Natural killer cell (primary cell): ENCODE measurements at regions not wholly inside any gene's neighbourhood (a gene's known extent, or its start where the extent isn't known, plus 50 kb on each side); places are given as distances from the start of the nearest gene placed in this dataset.
"Not testable (repeated sequence)": the region's sequence is repeated elsewhere in the genome, so short reads cannot be mapped to it uniquely, and the experiment has no call there.

Experiments
- ATAC-seq, 3 donors: fragments of 150-1000 bp in 2 of 3; fragments of 200-7000 bp in 1 of 3; cut with Tn5 transposase; 1 replicate in 1 of 3; 2 replicates in 2 of 3; pipeline ENCODE4 v1.10.0; 2021; ENCODE audit warnings: mild to moderate bottlenecking in 2 of 3, moderate library complexity in 2 of 3
- DNase-seq, 2 donors: peaks; one replicate each; pipeline versions ENCODE4 v3.0.0 to v3.0.0-alpha.2; 2013 to 2021; ENCODE audit warnings: mixed read lengths in 1 of 2
- H3K27ac ChIP-seq: one replicate; pipeline ENCODE4 v1.5.1; 2013; ENCODE audit warnings: mild to moderate bottlenecking, low read length
- H3K27me3 ChIP-seq: one replicate; pipeline ENCODE4 v1.6.1; 2013; ENCODE audit warnings: low read length; ENCODE audit not compliant: control insufficient read depth, insufficient read depth
- H3K36me3 ChIP-seq: one replicate; pipeline ENCODE4 v1.6.1; 2013; ENCODE audit warnings: low read length; ENCODE audit not compliant: control insufficient read depth, insufficient read depth
- H3K4me1 ChIP-seq: one replicate; pipeline ENCODE4 v1.6.1; 2013; ENCODE audit warnings: low read length; ENCODE audit not compliant: control insufficient read depth, insufficient read depth
- H3K4me3 ChIP-seq: one replicate; pipeline ENCODE4 v1.5.1; 2013; ENCODE audit warnings: low read length
- H3K9me3 ChIP-seq: one replicate; pipeline ENCODE4 v1.6.1; 2013; ENCODE audit warnings: low read length; ENCODE audit not compliant: control insufficient read depth, insufficient read depth
- H3K27ac Mint-ChIP-seq, 2 donors: one replicate each; pipeline ENCODE4 v1.8.0; 2022; ENCODE audit warnings: mild to moderate bottlenecking in 2 of 2, mixed read lengths in 2 of 2, moderate library complexity in 1 of 2
- H3K27me3 Mint-ChIP-seq, 2 donors: one replicate each; pipeline ENCODE4 v1.8.0; 2022; ENCODE audit warnings: low read depth in 2 of 2, mixed read lengths in 2 of 2
- H3K36me3 Mint-ChIP-seq: one replicate; pipeline ENCODE4 v1.8.0; 2022; ENCODE audit warnings: mixed read lengths
- H3K4me1 Mint-ChIP-seq, 2 donors: one replicate each; pipeline ENCODE4 v1.8.0; 2022; ENCODE audit warnings: mixed read lengths in 2 of 2
- H3K4me3 Mint-ChIP-seq: one replicate; pipeline ENCODE4 v1.8.0; 2022; ENCODE audit warnings: mild to moderate bottlenecking, moderate library complexity, mixed read lengths
- H3K9me3 Mint-ChIP-seq, 2 donors: one replicate each; pipeline ENCODE4 v1.8.0; 2022; ENCODE audit warnings: mixed read lengths in 2 of 2
- WGBS: methylation state at CpG from one replicate; pipeline ENCODE4 v1.1.7; 2013; ENCODE audit warnings: missing lambda C conversion rate; ENCODE audit not compliant: insufficient coverage; 5-methylcytosine and 5-hydroxymethylcytosine counted together
- intact Hi-C: fragments of 100-400 bp; cut with micrococcal nuclease; formaldehyde crosslinking; loops from one replicate; pipeline ENCODE4 v1.14.2; 2022
- TF ChIP-seq, protein P1 (sequence below): fragments of 200-600 bp; IDR thresholded peaks from one replicate; pipeline ENCODE4 v1.8.0; 2022; ENCODE audit warnings: antibody characterized with exemption

DNA sequence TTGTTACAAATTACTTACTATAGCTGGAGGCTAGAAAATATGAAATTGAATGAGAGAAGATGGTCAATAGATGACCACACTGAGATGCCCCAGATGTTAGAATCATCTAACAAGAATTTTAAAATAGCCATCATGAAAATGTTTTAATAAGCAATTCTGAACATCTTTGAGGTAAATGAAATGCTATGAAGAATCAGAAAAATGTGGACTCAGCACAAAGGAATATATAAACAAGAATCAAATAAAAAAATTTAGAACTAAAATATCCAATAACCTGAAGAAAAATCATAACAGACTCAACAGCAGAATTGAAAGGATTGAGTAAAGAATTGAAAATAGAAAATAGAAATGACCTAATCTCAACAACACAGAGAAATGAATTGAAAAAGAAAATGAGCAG is 248.5 kb downstream of the PRDM9 start:
- H3K4me1 Mint-ChIP-seq = no peaks in the 10 kb centered on the region
- DNase-seq (no peak), ATAC-seq (no peak)
- TF ChIP-seq, protein P1, sequence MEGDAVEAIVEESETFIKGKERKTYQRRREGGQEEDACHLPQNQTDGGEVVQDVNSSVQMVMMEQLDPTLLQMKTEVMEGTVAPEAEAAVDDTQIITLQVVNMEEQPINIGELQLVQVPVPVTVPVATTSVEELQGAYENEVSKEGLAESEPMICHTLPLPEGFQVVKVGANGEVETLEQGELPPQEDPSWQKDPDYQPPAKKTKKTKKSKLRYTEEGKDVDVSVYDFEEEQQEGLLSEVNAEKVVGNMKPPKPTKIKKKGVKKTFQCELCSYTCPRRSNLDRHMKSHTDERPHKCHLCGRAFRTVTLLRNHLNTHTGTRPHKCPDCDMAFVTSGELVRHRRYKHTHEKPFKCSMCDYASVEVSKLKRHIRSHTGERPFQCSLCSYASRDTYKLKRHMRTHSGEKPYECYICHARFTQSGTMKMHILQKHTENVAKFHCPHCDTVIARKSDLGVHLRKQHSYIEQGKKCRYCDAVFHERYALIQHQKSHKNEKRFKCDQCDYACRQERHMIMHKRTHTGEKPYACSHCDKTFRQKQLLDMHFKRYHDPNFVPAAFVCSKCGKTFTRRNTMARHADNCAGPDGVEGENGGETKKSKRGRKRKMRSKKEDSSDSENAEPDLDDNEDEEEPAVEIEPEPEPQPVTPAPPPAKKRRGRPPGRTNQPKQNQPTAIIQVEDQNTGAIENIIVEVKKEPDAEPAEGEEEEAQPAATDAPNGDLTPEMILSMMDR = no peak
- H3K4me1 ChIP-seq = no peaks in the 10 kb centered on the region
- H3K4me3 ChIP-seq = no peak overlapping the region
- H3K27me3 ChIP-seq = no peaks in the 10 kb centered on the region
- no peak overlapping the region for H3K27ac Mint-ChIP-seq
- peaks cover 9 to 13% of the 10 kb centered on the region in 2 donors for H3K9me3 Mint-ChIP-seq
- intact Hi-C loops = no loop called here
- H3K27ac ChIP-seq = no peak overlapping the region
- H3K27me3 Mint-ChIP-seq = no peaks in the 10 kb centered on the region
- H3K4me3 Mint-ChIP-seq = no peak overlapping the region
- peaks cover 5% of the 10 kb centered on the region for H3K36me3 Mint-ChIP-seq
- H3K9me3 ChIP-seq = no peaks in the 10 kb centered on the region
- no peaks in the 10 kb centered on the region for H3K36me3 ChIP-seq

DNA sequence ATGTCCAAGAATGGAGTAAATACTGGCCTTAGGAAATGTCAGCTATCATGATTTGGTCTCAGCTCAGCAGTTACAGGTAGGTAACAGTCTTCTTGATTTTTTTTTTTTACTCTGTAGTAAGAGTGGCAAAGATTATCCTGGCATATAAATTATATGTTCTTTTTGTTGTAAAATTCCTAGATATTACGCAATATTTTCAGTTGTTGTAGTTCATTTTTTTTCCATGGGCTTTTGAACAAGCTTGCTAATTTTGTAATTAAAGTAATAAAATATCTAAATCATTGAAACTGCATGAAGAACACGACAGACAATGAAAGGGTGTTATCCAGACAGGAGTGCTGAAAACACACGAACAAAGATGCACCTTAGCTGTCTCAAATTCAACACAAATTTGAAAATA is 249.4 kb downstream of the PRDM9 start:
- H3K27me3 ChIP-seq = no peaks in the 10 kb centered on the region
- Mint-ChIP-seq H3K4me1 (no peaks in the 10 kb centered on the region), H3K36me3 (no peaks in the 10 kb centered on the region), H3K27me3 (no peaks in the 10 kb centered on the region), H3K27ac (no peak overlapping the region), H3K4me3 (no peak overlapping the region), H3K9me3 (peaks cover 5 to 8% of the 10 kb centered on the region in 2 donors)
- H3K4me3 ChIP-seq = no peak overlapping the region
- 73% methylated on average over 2 of the region's 3 CpGs for WGBS
- TF ChIP-seq, protein P1 = no peak
- H3K36me3 ChIP-seq = no peaks in the 10 kb centered on the region
- intact Hi-C loops = no loop called here
- ATAC-seq (no peak), DNase-seq (no peak)
- H3K27ac ChIP-seq = no peak overlapping the region
- no peaks in the 10 kb centered on the region for H3K4me1 ChIP-seq
- no peaks in the 10 kb centered on the region for H3K9me3 ChIP-seq

DNA sequence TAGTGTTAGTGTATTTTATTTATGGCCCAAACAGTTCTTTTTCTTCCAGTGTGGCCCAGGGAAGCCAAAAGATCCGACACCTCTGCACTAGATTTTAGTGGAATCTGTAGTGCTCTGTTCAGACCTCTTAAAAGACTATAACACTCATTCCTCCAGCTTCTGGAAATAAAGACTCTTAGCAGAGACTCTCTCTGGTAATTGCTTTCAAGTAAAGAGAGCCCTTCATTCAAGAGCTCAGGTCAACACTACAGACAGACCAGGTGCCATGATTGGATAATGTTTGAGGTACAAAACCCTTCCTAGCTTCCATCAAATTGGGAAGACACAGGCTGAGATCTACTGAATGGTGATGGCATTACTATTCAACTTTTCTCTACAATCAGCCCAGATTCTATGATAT is 255.8 kb downstream of the PRDM9 start:
- H3K27ac Mint-ChIP-seq = no peak overlapping the region
- intact Hi-C loops = no loop called here
- Histone ChIP-seq H3K27me3 (no peaks in the 10 kb centered on the region), H3K27ac (no peak overlapping the region), H3K4me3 (no peak overlapping the region), H3K36me3 (no peaks in the 10 kb centered on the region), H3K4me1 (no peaks in the 10 kb centered on the region), H3K9me3 (no peaks in the 10 kb centered on the region)
- H3K9me3 Mint-ChIP-seq = peaks cover 0 to 8% of the 10 kb centered on the region in 2 donors
- H3K4me3 Mint-ChIP-seq = no peak overlapping the region
- no peaks in the 10 kb centered on the region for H3K4me1 Mint-ChIP-seq
- WGBS = 67% methylated on average over 1 of the region's 1 CpG
- TF ChIP-seq, protein P1 = no peak
- DNase-seq = no peak
- H3K27me3 Mint-ChIP-seq = no peaks in the 10 kb centered on the region
- H3K36me3 Mint-ChIP-seq = no peaks in the 10 kb centered on the region
- no peak for ATAC-seq

GRCh38 chr5:23776684-23777083 is 269.3 kb downstream of the PRDM9 start:
- DNase-seq (no peak), ATAC-seq (no peak)
- Histone ChIP-seq H3K4me1 (no peaks in the 10 kb centered on the region), H3K36me3 (no peaks in the 10 kb centered on the region), H3K27ac (no peak overlapping the region), H3K27me3 (no peaks in the 10 kb centered on the region), H3K9me3 (no peaks in the 10 kb centered on the region), H3K4me3 (no peak overlapping the region)
- intact Hi-C loops = no loop called here
- WGBS = 55% methylated on average over 3 of the region's 3 CpGs
- Mint-ChIP-seq H3K9me3 (peaks cover 16 to 29% of the 10 kb centered on the region in 2 donors), H3K4me1 (no peaks in the 10 kb centered on the region), H3K4me3 (no peak overlapping the region), H3K36me3 (peaks cover 17% of the 10 kb centered on the region), H3K27me3 (no peaks in the 10 kb centered on the region), H3K27ac (no peak overlapping the region)
- TF ChIP-seq, protein P1 = no peak

DNA sequence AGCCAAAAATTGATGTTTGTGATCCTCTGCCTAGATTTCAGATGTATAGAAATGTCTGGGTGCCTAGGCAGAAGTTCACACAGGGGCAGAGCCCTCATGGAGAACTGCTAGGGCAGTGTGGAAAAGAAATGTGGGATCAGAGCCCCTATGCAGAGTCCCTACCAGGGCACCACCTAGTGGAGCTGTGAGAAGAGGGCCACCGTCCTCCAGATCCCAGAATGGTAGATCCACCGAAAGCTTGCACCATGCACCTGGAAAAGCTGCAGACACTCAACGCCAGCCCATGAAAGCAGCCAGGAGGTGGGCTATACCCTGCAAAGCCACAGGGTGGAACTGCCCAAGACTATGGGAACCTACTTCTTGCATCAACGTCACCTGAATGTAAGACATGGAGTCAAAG is 292.9 kb downstream of the PRDM9 start:
- H3K4me3 ChIP-seq, H3K4me1 ChIP-seq, DNase-seq, H3K27ac ChIP-seq, H3K27me3 Mint-ChIP-seq, H3K27me3 ChIP-seq, ATAC-seq, H3K36me3 Mint-ChIP-seq, H3K4me1 Mint-ChIP-seq, intact Hi-C loops, H3K27ac Mint-ChIP-seq, H3K4me3 Mint-ChIP-seq, H3K36me3 ChIP-seq, H3K9me3 ChIP-seq: not testable (repeated sequence)
- 93% methylated on average over 4 of the region's 4 CpGs for WGBS
- H3K9me3 Mint-ChIP-seq = peaks cover 7 to 19% of the 10 kb centered on the region in 2 donors
